ENCODE measurements at regions not wholly inside any gene's neighbourhood (a gene's known extent, or its start where the extent isn't known, plus 50 kb on each side); places are given as distances from the start of the nearest gene placed in this dataset.

GRCh38 chr5:133696006-133696584 is 83.8 kb upstream of the FSTL4 start:
- Histone ChIP-seq H3K4me1 (ENCODE audit: insufficient read depth, low read length) (no peaks in the 10 kb centered on the region), H3K27me3 (ENCODE audit: insufficient read depth, low read length) (no peaks in the 10 kb centered on the region), H2AFZ (ENCODE audit: low read length) (no peak overlapping the region), H3K9me3 (ENCODE audit: low read depth, low read length) (no peaks in the 10 kb centered on the region), H3K79me2 (ENCODE audit: insufficient read depth, low read length) (no peaks in the 10 kb centered on the region), H3K4me3 (ENCODE audit: insufficient read depth, low read length) (no peak overlapping the region), H3K4me2 (ENCODE audit: insufficient read depth, low read length) (no peak overlapping the region), H4K20me1 (ENCODE audit: insufficient read depth, low read length) (no peaks in the 10 kb centered on the region), H3K36me3 (ENCODE audit: insufficient read depth, low read length) (no peaks in the 10 kb centered on the region), H3K27ac (ENCODE audit: low read depth, low read length) (no peak overlapping the region)
- no peak for TF ChIP-seq CTCF (IDR thresholded peaks at IDR 0.05; ENCODE audit: extremely low read depth, low read depth, low read length)
- no peak for DNase-seq (ENCODE audit: insufficient read length, low spot score, missing footprints)

- Histone ChIP-seq H2AFZ (ENCODE audit: low read length) (no peak overlapping the region), H3K27ac (ENCODE audit: low read depth, low read length) (no peak overlapping the region), H4K20me1 (ENCODE audit: insufficient read depth, low read length) (no peaks in the 10 kb centered on the region), H3K4me1 (ENCODE audit: insufficient read depth, low read length) (no peaks in the 10 kb centered on the region), H3K79me2 (ENCODE audit: insufficient read depth, low read length) (no peaks in the 10 kb centered on the region), H3K36me3 (ENCODE audit: insufficient read depth, low read length) (no peaks in the 10 kb centered on the region), H3K9me3 (ENCODE audit: low read depth, low read length) (no peaks in the 10 kb centered on the region), H3K4me3 (ENCODE audit: insufficient read depth, low read length) (no peak overlapping the region), H3K27me3 (ENCODE audit: insufficient read depth, low read length) (peaks cover 2% of the 10 kb centered on the region), H3K4me2 (ENCODE audit: insufficient read depth, low read length) (no peak overlapping the region)
- no peak for TF ChIP-seq CTCF (IDR thresholded peaks at IDR 0.05; ENCODE audit: extremely low read depth, low read depth, low read length)
- DNase-seq (ENCODE audit: insufficient read length, low spot score, missing footprints), result no peak
These were observed 82.0 kb upstream of the FSTL4 start for GRCh38 chr5:133694181-133694831.

- Histone ChIP-seq H3K4me2 (ENCODE audit: insufficient read depth, low read length) (no peak overlapping the region), H3K27ac (ENCODE audit: low read depth, low read length) (no peak overlapping the region), H3K27me3 (ENCODE audit: insufficient read depth, low read length) (peaks cover 2% of the 10 kb centered on the region), H3K36me3 (ENCODE audit: insufficient read depth, low read length) (no peaks in the 10 kb centered on the region), H3K9me3 (ENCODE audit: low read depth, low read length) (no peaks in the 10 kb centered on the region), H3K4me3 (ENCODE audit: insufficient read depth, low read length) (no peak overlapping the region), H4K20me1 (ENCODE audit: insufficient read depth, low read length) (no peaks in the 10 kb centered on the region), H3K79me2 (ENCODE audit: insufficient read depth, low read length) (no peaks in the 10 kb centered on the region), H3K4me1 (ENCODE audit: insufficient read depth, low read length) (no peaks in the 10 kb centered on the region), H2AFZ (ENCODE audit: low read length) (no peak overlapping the region)
- TF ChIP-seq CTCF (IDR thresholded peaks at IDR 0.05; ENCODE audit: extremely low read depth, low read depth, low read length), result no peak
- no peak for DNase-seq (ENCODE audit: insufficient read length, low spot score, missing footprints)
These were observed 79.1 kb upstream of the FSTL4 start for GRCh38 chr5:133691448-133691847.

- Histone ChIP-seq H3K4me3 (ENCODE audit: insufficient read depth, low read length) (no peak overlapping the region), H3K36me3 (ENCODE audit: insufficient read depth, low read length) (no peaks in the 10 kb centered on the region), H3K9me3 (ENCODE audit: low read depth, low read length) (no peaks in the 10 kb centered on the region), H3K79me2 (ENCODE audit: insufficient read depth, low read length) (no peaks in the 10 kb centered on the region), H4K20me1 (ENCODE audit: insufficient read depth, low read length) (no peaks in the 10 kb centered on the region), H3K27me3 (ENCODE audit: insufficient read depth, low read length) (peaks cover 2% of the 10 kb centered on the region), H3K27ac (ENCODE audit: low read depth, low read length) (no peak overlapping the region), H2AFZ (ENCODE audit: low read length) (no peak overlapping the region), H3K4me1 (ENCODE audit: insufficient read depth, low read length) (no peaks in the 10 kb centered on the region), H3K4me2 (ENCODE audit: insufficient read depth, low read length) (no peak overlapping the region)
- no peak for DNase-seq (ENCODE audit: insufficient read length, low spot score, missing footprints)
- no peak for TF ChIP-seq CTCF (IDR thresholded peaks at IDR 0.05; ENCODE audit: extremely low read depth, low read depth, low read length)
These were observed 78.4 kb upstream of the FSTL4 start for GRCh38 chr5:133690746-133691145.
